H1 (cell line): ENCODE measurements at regions not wholly inside any gene's neighbourhood (a gene's known extent, or its start where the extent isn't known, plus 50 kb on each side); places are given as distances from the start of the nearest gene placed in this dataset.

Source experiments
- CBX5 ChIP-seq: fragments of 300-800, 300-1000 bp; sonication (generic); IDR thresholded peaks from 2 replicates; pipeline ENCODE4 v1.7.1; 2016; ENCODE audit warnings: antibody characterized with exemption, low read length, low read depth
- EGR1 ChIP-seq: IDR thresholded peaks from 2 replicates; pipeline ENCODE4 v1.6.1; 2011; ENCODE audit warnings: low read depth, low read length, borderline replicate concordance
- EZH2 ChIP-seq: fragments of 200-600 bp; sonication (generic); IDR thresholded peaks from 2 replicates; pipeline ENCODE4 v1.7.1; 2012; ENCODE audit warnings: low read depth, mild to moderate bottlenecking, moderate library complexity, low read length, inconsistent platforms; ENCODE audit not compliant: severe bottlenecking
- KDM5A ChIP-seq: fragments of 200-600 bp; IDR thresholded peaks from 2 replicates; pipeline ENCODE4 v1.7.1; 2012; ENCODE audit warnings: mild to moderate bottlenecking, low read length, inconsistent platforms, mixed read lengths
- NRF1 ChIP-seq: IDR thresholded peaks from 2 replicates; pipeline ENCODE4 v1.6.1; 2011; ENCODE audit warnings: mild to moderate bottlenecking, low read depth, low read length, improper control_type of control experiment
- RBBP5 ChIP-seq: IDR thresholded peaks from 2 replicates; pipeline ENCODE4 v1.7.1; 2012; ENCODE audit warnings: low read depth, mild to moderate bottlenecking, inconsistent platforms, low read length, moderate library complexity, borderline replicate concordance
- YY1 ChIP-seq: IDR thresholded peaks from 2 replicates; pipeline ENCODE4 v1.6.1; 2011; ENCODE audit warnings: low read depth, mild to moderate bottlenecking, low read length

- TF ChIP-seq NRF1, result no peak
- no peak for TF ChIP-seq EZH2
- TF ChIP-seq RBBP5, result no peak
- TF ChIP-seq CBX5, result no peak
- TF ChIP-seq YY1, result no peak
- TF ChIP-seq KDM5A, result no peak
- no peak for TF ChIP-seq EGR1
Observed at GRCh38 chr10:3509355-3509754, 275.7 kb downstream of the KLF6 start (continued).
